LNCAP (cell line): ENCODE measurements at regions not wholly inside any gene's neighbourhood (a gene's known extent, or its start where the extent isn't known, plus 50 kb on each side); places are given as distances from the start of the nearest gene placed in this dataset.

Source experiments
- CTCF ChIP-seq: fragments of 450-650 bp; IDR thresholded peaks from 2 replicates; pipeline ENCODE4 v1.5.1; 2017; ENCODE audit warnings: mild to moderate bottlenecking

- no peak for TF ChIP-seq CTCF
These were observed 108.8 kb upstream of the RFLNA start for GRCh38 chr12:124185971-124186686.

GRCh38 chr12:124188084-124188483, 106.8 kb upstream of the RFLNA start:
- TF ChIP-seq CTCF = no peak

- TF ChIP-seq CTCF = no peak
These were observed 106.1 kb upstream of the RFLNA start for GRCh38 chr12:124188561-124189405.

- TF ChIP-seq CTCF = no peak
These were observed 104.4 kb upstream of the RFLNA start for GRCh38 chr12:124190312-124191023.

- TF ChIP-seq CTCF = no peak
These were observed 103.9 kb upstream of the RFLNA start for GRCh38 chr12:124191024-124191359.

- TF ChIP-seq CTCF = no peak
These were observed 102.9 kb upstream of the RFLNA start for GRCh38 chr12:124191966-124192365.

GRCh38 chr12:124194264-124194892, 100.5 kb upstream of the RFLNA start:
- TF ChIP-seq CTCF = no peak
